D721Med (cell line): ENCODE measurements at regions not wholly inside any gene's neighbourhood (a gene's known extent, or its start where the extent isn't known, plus 50 kb on each side); places are given as distances from the start of the nearest gene placed in this dataset.

ENCODE experiments used
- DNase-seq: peaks from one replicate; pipeline ENCODE4 v3.0.0; 2011; ENCODE audit warnings: low spot score; ENCODE audit not compliant: insufficient read length
- FAIRE-seq: peaks from 2 replicates; lab custom pipeline; 2011; peaks lifted over from hg19 to GRCh38; lab: Jason Lieb, UNC
- CTCF ChIP-seq: IDR thresholded peaks from 2 replicates; pipeline ENCODE4 v1.5.1; 2012; ENCODE audit warnings: mild to moderate bottlenecking, control low read depth; ENCODE audit not compliant: insufficient read depth; ENCODE audit errors: missing control alignments

GRCh38 chr21:38613686-38614085, 115.4 kb upstream of the ERG start:
- no peak for DNase-seq
- FAIRE-seq = no peak
- TF ChIP-seq CTCF = no peak

GRCh38 chr21:38614558-38614957, 116.3 kb upstream of the ERG start:
- no peak for FAIRE-seq
- no peak for TF ChIP-seq CTCF
- no peak for DNase-seq

GRCh38 chr21:38619480-38619879, 121.2 kb upstream of the ERG start:
- TF ChIP-seq CTCF = no peak
- FAIRE-seq = no peak
- no peak for DNase-seq

DNA sequence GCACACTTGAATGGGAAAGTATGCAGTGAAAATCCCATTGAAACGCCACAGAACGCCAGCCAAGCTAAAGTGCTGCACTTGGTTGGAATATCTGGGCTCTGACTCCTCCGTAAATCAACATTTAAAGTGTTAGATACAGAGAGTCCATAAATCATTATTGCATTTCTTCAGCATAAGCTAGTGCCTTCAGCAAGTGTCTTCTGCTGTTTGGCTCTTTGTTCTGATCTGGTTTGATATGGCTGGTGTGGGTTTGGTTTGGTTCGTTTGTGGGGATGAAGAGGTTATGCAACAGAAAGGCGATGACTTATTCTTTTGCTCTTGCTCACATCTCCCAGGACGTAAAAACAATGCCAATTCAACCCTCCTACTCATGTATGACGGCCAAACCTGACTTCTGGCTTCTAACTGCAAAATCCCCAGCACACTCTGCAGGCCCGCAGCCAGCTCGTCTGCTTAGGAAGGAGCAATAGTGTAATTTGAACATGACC, 121.8 kb upstream of the ERG start:
- DNase-seq (no peak), FAIRE-seq (no peak)
- TF ChIP-seq CTCF = no peak

DNA sequence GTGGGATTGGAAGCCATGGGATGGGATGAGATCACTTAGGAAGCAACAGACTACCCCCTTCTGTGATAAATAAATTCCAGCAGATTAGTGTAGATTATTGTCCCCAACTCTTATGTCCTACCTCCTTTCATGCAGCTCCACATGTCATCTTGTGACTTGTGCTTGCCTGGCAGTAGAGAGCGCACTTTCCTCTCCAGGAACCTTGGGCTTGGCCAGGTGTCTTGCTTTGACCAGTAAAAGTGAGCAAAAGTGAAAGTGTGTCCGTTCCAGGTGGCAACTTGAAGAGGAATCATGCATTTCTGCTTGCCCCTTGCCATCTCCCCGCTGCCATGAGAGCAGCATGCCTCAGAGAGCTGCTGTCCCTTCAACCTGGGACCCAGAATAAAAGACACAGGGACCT, 122.9 kb upstream of the ERG start:
- no peak for FAIRE-seq
- no peak for TF ChIP-seq CTCF
- DNase-seq = no peak

GRCh38 chr21:38622081-38622826, 124.0 kb upstream of the ERG start:
- DNase-seq = no peak
- no peak for TF ChIP-seq CTCF
- FAIRE-seq = no peak

- FAIRE-seq (no peak), DNase-seq (no peak)
- no peak for TF ChIP-seq CTCF
Observed at GRCh38 chr21:38622827-38623209, 124.5 kb upstream of the ERG start.
